BLaER1 treated with 17β-estradiol and CSF1 and Interleukin-3, amounts not matched to agents 10 nM and 100 nM (cell line): ENCODE measurements at regions not wholly inside any gene's neighbourhood (a gene's known extent, or its start where the extent isn't known, plus 50 kb on each side); places are given as distances from the start of the nearest gene placed in this dataset.

Source experiments
- H3K27ac ChIP-seq, 11 experiments: shearing (Covaris generic); formaldehyde crosslinking; 2 replicates each; pipeline ENCODE4 v1.8.1; 2022
- H3K27me3 ChIP-seq, 11 experiments: shearing (Covaris generic); formaldehyde crosslinking; 2 replicates each; pipeline ENCODE4 v1.8.1; 2022
- H3K36me3 ChIP-seq, 11 experiments: shearing (Covaris generic); formaldehyde crosslinking; 2 replicates each; pipeline ENCODE4 v1.8.1; 2022
- H3K4me1 ChIP-seq, 10 experiments: shearing (Covaris generic); formaldehyde crosslinking; 2 replicates each; pipeline ENCODE4 v1.8.1; 2022
- H3K4me2 ChIP-seq, 11 experiments: shearing (Covaris generic); formaldehyde crosslinking; 2 replicates each; pipeline ENCODE4 v1.8.1; 2022
- H3K4me3 ChIP-seq, 10 experiments: shearing (Covaris generic); formaldehyde crosslinking; 2 replicates each; pipeline ENCODE4 v1.8.1; 2022
- H3K9ac ChIP-seq, 11 experiments: shearing (Covaris generic); formaldehyde crosslinking; 2 replicates each; pipeline ENCODE4 v1.8.1; 2022
- H3K9me3 ChIP-seq, 11 experiments: shearing (Covaris generic); formaldehyde crosslinking; replicated peaks in 1 of 11; 2 replicates each; pipeline ENCODE4 v1.8.1; 2022
- H4K20me1 ChIP-seq, 11 experiments: shearing (Covaris generic); formaldehyde crosslinking; 2 replicates each; pipeline ENCODE4 v1.8.1; 2022
- Cebpa-rat ChIP-seq, 11 experiments: shearing (Covaris generic); IDR thresholded peaks; 2 replicates each; pipeline ENCODE4 v1.8.1; 2022

DNA sequence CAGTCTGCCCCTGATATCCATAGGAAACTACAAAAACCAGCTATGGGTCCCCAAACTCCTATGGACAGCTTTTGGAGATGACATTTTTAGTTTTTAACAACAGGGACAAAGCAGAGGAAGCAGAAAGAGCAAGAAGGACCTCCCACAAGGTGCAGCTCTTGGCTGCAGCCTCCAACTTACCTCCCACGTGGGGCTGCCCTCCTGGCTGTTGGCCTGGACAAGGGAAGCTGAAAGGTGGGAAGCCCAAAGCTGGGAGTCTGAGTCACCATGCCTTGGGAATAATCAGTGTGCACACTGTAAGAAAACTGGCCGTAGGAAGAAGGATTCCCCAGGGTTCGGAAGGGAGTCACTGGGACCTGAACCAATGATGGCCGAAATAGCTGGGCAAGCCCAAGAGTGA, 51.8 kb upstream of the PAX1 start:
- Histone ChIP-seq H3K4me3 (no peak overlapping the region), H3K27me3 (no peaks in the 10 kb centered on the region), H4K20me1 (no peaks in the 10 kb centered on the region), H3K4me2 (no peak overlapping the region), H3K9me3 (no peaks in the 10 kb centered on the region; a peak in 2 of 22 replicates), H3K9ac (no peak overlapping the region), H3K4me1 (no peaks in the 10 kb centered on the region), H3K27ac (no peak overlapping the region), H3K36me3 (no peaks in the 10 kb centered on the region)
- no peak for TF ChIP-seq Cebpa-rat (IDR thresholded peaks at IDR 0.05)

DNA sequence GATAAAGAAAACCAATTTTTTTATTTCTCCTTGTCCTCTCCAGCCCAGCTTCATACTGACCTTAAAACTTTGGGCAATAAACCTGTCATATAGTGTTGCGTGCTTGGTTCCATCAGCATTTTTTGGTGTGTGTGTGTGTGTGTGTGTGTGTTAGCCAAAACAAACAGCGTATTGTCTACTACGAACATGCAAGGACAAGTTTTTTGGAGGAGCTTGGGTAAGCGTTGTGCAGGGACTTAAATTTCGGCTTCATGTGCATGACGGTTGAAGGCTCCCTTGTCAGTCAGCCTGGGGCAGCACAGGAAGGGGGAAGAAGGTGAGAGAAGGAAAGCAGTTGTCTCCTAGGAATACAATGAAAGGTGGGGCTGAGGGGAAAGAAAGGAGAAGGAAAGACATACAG, 62.0 kb upstream of the PAX1 start:
- no peaks in the 10 kb centered on the region for H3K27me3 ChIP-seq
- H3K9me3 ChIP-seq, result peaks cover 25 to 36% (median 31%) of the 10 kb centered on the region in 11 experiments
- H3K4me1 ChIP-seq, result peaks cover 0 to 10% (median 2%) of the 10 kb centered on the region in 10 experiments; a peak in 8 of 20 replicates
- H3K36me3 ChIP-seq, result no peaks in the 10 kb centered on the region
- no peak overlapping the region for H3K9ac ChIP-seq
- H3K27ac ChIP-seq, result no peak overlapping the region
- H4K20me1 ChIP-seq, result no peaks in the 10 kb centered on the region
- no peak overlapping the region for H3K4me2 ChIP-seq
- no peak for TF ChIP-seq Cebpa-rat (IDR thresholded peaks at IDR 0.05)
- H3K4me3 ChIP-seq, result no peak overlapping the region

DNA sequence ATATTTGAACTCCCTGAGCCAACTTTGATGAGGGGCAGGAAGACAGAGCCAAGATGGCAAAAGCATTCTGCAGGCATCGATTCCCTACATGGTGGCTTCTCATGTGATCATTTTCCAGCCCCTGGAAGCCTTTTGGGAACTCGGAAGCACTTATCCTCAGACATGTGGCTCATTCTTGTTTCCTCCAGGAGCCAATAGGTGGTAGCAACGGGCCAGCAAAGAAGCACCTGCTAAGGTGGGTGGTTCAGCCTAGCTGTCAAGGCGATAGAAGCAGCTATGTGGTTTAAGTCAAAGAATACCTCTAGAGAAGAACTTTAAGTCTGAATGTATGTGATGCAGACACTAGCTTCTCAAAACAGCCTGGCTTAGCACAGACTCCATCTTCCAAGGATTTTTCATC, 64.9 kb upstream of the PAX1 start:
- Histone ChIP-seq H3K36me3 (no peaks in the 10 kb centered on the region), H3K4me3 (no peak overlapping the region), H3K9me3 (peaks cover under 1 to 11% (median 5%) of the 10 kb centered on the region in 11 experiments; a peak in 20 of 22 replicates), H3K4me2 (no peak overlapping the region), H3K4me1 (peaks cover 0 to 10% (median 2%) of the 10 kb centered on the region in 10 experiments; a peak in 8 of 20 replicates), H3K27me3 (no peaks in the 10 kb centered on the region), H4K20me1 (no peaks in the 10 kb centered on the region), H3K9ac (no peak overlapping the region), H3K27ac (no peak overlapping the region)
- no peak for TF ChIP-seq Cebpa-rat (IDR thresholded peaks at IDR 0.05)

DNA sequence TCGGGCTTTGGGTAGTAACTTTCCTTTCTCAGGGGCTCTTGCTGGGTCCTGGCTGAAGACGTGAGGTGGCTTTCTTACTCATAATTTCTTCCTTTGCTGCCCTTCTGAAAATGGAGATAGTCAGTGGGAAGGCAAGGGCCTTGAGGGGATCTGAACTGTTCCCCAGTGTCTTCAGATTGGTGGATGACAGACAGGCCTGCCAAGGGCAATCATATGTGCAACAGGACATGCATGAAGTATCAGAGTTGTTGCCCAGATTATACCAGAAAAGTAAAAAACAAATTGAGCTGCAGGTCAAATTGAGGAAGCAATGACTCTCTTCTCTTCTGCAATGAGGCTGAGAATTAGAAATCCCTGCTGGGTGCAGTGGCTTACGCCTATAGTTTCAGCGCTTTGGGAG, 71.6 kb upstream of the PAX1 start:
- H3K4me1 ChIP-seq, result peaks cover 40 to 61% (median 60%) of the 10 kb centered on the region in 10 experiments
- peaks cover 0 to 9% (median 0%) of the 10 kb centered on the region in 11 experiments; a peak in 2 of 22 replicates for H3K9me3 ChIP-seq
- no peak for TF ChIP-seq Cebpa-rat (IDR thresholded peaks at IDR 0.05)
- H3K27ac ChIP-seq, result peak overlapping the region in 8 of 11 experiments; percentile 37 to 88 (median 78); a peak in 15 of 22 replicates
- no peaks in the 10 kb centered on the region for H3K27me3 ChIP-seq
- H3K36me3 ChIP-seq, result no peaks in the 10 kb centered on the region
- H3K4me2 ChIP-seq, result peak overlapping the region in 10 of 11 experiments; percentile 69 to 86 (median 78); a peak in 19 of 22 replicates
- H4K20me1 ChIP-seq, result 0 out of 22 replicates have a peak, but pooled peaks cover 0 to 3% (median 0%) of the 10 kb centered on the region in 11 experiments
- no peak overlapping the region for H3K4me3 ChIP-seq
- peak overlapping the region in 2 of 11 experiments; percentile 27 to 44; a peak in 4 of 22 replicates for H3K9ac ChIP-seq

DNA sequence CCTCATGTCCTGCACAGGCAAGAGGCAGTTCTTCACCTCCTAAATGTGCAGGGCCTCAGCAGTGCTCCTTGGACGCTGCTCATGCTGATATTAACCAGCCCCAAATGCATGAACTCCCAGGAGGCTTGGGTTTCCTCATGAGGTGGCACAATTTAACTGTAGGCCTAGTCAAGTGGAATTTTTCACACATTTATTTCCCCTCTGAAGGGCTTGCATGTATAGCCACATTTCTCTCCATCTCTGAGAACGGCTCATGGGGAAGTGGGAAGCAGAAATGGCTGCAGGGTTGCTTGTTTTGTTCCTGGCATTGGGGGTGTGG, 72.8 kb upstream of the PAX1 start:
- Histone ChIP-seq H3K4me3 (0 out of 20 replicates have a peak overlapping the region, but pooled peaks of 1 of the 10 experiments have one; percentile 6), H3K27ac (peak overlapping the region in 8 of 11 experiments; percentile 37 to 88 (median 78); a peak in 16 of 22 replicates), H3K9me3 (peaks cover 0 to 11% (median 0%) of the 10 kb centered on the region in 11 experiments; a peak in 2 of 22 replicates), H3K4me1 (peaks cover 40 to 72% (median 69%) of the 10 kb centered on the region in 10 experiments), H3K4me2 (peak overlapping the region; percentile 64 to 86 (median 78)), H3K9ac (peak overlapping the region in 7 of 11 experiments; percentile 23 to 72 (median 63); a peak in 13 of 22 replicates), H4K20me1 (0 out of 22 replicates have a peak, but pooled peaks cover 0 to 3% (median 0%) of the 10 kb centered on the region in 11 experiments), H3K36me3 (no peaks in the 10 kb centered on the region), H3K27me3 (no peaks in the 10 kb centered on the region)
- TF ChIP-seq Cebpa-rat (IDR thresholded peaks at IDR 0.05), result peak in 3 of 11 experiments; percentile 33 to 44 (median 36); a peak in 5 of 22 replicates

DNA sequence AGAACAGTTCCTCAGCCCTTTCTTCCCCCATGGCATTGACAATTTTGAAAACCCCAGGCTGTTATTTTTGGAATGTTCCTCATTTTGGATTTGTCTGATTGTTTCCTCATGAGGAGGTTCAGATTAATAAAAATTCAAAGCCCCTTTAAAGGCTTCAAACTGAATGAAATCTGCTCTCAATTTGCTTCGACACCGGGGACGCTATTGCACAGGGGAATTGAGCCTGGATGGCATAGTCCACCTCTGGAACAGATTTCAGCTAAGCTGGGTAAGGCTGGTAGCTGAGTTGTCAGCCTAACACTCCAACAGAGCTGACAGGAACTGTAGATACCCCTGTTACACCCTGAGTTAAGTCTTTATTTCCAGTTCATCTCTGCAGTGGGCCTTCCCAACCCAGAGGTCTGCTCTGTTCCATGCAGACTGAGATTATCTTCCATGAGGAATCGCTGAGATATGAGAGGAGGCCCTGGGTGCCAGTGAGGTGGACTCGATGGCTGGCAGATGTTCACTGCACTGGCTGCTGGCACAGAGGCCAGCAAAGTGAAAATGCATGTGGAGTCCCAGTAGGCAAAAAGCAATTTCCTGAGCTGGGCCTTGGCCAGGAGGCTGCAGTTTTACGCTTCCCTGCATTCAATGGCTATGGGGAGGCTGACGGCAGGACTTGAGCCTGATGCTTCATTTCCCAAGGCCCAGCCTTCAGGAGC, 73.3 kb upstream of the PAX1 start:
- Histone ChIP-seq H3K27ac (peak overlapping the region in 8 of 11 experiments; percentile 37 to 88 (median 78); a peak in 16 of 22 replicates), H3K9ac (peak overlapping the region in 7 of 11 experiments; percentile 23 to 72 (median 63); a peak in 13 of 22 replicates), H3K4me2 (peak overlapping the region; percentile 64 to 86 (median 78))

DNA sequence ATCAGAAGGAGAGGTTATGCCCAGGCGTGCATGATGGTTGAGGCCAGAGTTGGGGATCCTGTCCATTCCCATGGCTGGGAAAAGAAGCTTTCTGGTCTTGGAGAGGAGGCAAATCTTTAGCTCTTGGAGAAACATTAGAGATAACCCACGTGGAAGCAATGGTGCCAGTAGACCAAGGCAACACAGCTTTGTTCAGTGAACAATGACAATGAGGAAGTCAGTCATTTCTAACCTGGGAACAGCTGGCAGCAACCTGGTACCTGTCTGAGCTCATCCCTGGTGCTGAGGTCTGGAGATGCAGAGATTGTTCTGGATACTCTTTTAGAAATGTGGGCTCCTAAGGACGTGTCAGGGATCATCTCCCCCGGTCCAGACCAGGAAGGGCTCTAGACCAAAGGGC, 76.7 kb upstream of the PAX1 start:
- Histone ChIP-seq H3K9ac (no peak overlapping the region), H3K27ac (no peak overlapping the region), H3K4me1 (peaks cover 30 to 62% (median 59%) of the 10 kb centered on the region in 10 experiments), H3K36me3 (no peaks in the 10 kb centered on the region), H3K4me3 (no peak overlapping the region), H3K27me3 (no peaks in the 10 kb centered on the region), H4K20me1 (0 out of 22 replicates have a peak, but pooled peaks cover 0 to 3% (median 0%) of the 10 kb centered on the region in 11 experiments), H3K4me2 (peak overlapping the region in 7 of 11 experiments; percentile 29 to 86 (median 78); a peak in 14 of 22 replicates), H3K9me3 (peaks cover 5 to 30% (median 25%) of the 10 kb centered on the region in 11 experiments; a peak in 21 of 22 replicates)
- TF ChIP-seq Cebpa-rat (IDR thresholded peaks at IDR 0.05), result no peak

More for the DNA sequence above, 73.3 kb upstream of the PAX1 start:
- Histone ChIP-seq H3K9me3 (peaks cover 0 to 11% (median 0%) of the 10 kb centered on the region in 11 experiments; a peak in 3 of 22 replicates), H3K4me1 (peaks cover 40 to 73% (median 69%) of the 10 kb centered on the region in 10 experiments), H4K20me1 (0 out of 22 replicates have a peak, but pooled peaks cover 0 to 3% (median 0%) of the 10 kb centered on the region in 11 experiments), H3K36me3 (no peaks in the 10 kb centered on the region), H3K4me3 (peak overlapping the region in 2 of 10 experiments; percentile 6 to 21; a peak in 2 of 20 replicates), H3K27me3 (no peaks in the 10 kb centered on the region)
- TF ChIP-seq Cebpa-rat (IDR thresholded peaks at IDR 0.05), result no peak

DNA sequence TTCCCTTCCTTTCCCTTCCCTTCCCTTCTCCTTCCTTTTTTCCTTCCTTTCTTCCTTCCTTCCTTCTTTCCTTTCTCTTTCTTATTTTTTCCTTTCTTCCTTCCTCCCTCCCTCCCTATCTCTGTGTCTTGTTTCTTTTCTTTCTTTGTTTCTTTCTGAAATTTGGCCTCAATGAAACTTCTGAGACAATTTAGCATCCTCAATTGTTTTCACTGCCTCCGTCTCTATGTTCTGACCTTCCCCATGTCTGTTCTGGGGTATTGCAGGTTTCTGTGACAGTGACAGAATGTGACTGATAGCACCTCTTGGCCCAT, 81.7 kb upstream of the PAX1 start:
- Histone ChIP-seq H4K20me1 (no peaks in the 10 kb centered on the region), H3K4me2 (no peak overlapping the region), H3K9ac (no peak overlapping the region), H3K36me3 (no peaks in the 10 kb centered on the region), H3K27ac (0 out of 22 replicates have a peak overlapping the region, but pooled peaks of 1 of the 11 experiments have one; percentile 3), H3K4me1 (peaks cover 4 to 30% (median 26%) of the 10 kb centered on the region in 10 experiments; a peak in 18 of 20 replicates), H3K4me3 (no peak overlapping the region), H3K9me3 (peaks cover 6 to 41% (median 33%) of the 10 kb centered on the region in 11 experiments; a peak in 21 of 22 replicates), H3K27me3 (no peaks in the 10 kb centered on the region)
- no peak for TF ChIP-seq Cebpa-rat (IDR thresholded peaks at IDR 0.05)
